IMR-90 (cell line): ENCODE measurements at regions not wholly inside any gene's neighbourhood (a gene's known extent, or its start where the extent isn't known, plus 50 kb on each side); places are given as distances from the start of the nearest gene placed in this dataset.

Experiments used
- ATAC-seq: fragments of 200-7000 bp; cut with Tn5 transposase; 2 replicates; pipeline ENCODE4 v1.9.1; 2020; ENCODE audit warnings: low read depth, mild to moderate bottlenecking, moderate library complexity
- BruUV-seq: library from RNA; stranded (reverse); fragments of 400-500 nt; replicated peaks from 2 replicates; lab custom pipeline; 2021; lab: Mats Ljungman, UMichigan
- CTCF ChIA-PET: fragments of 300-600 bp; formaldehyde crosslinking; extraction: SDS; loops from one replicate; lab custom pipeline; 2021; ENCODE audit warnings: antibody characterized with exemption; lab: Yijun Ruan, JAX
- POLR2A ChIA-PET: fragments of 300-600 bp; sonication (Branson Sonifier 250); formaldehyde crosslinking; loops from one replicate; lab custom pipeline; 2022; ENCODE audit warnings: antibody characterized with exemption; ENCODE audit not compliant: unreplicated experiment; lab: Charles Lee
- DNase-seq: peaks from one replicate; pipeline ENCODE4 v3.0.0; 2013
- H2AFZ ChIP-seq: replicated peaks from 2 replicates; pipeline ENCODE3; 2013; ENCODE audit warnings: low read length, mild to moderate bottlenecking; ENCODE audit not compliant: poor library complexity
- H2AK5ac ChIP-seq: 2 replicates; pipeline ENCODE4 v1.6.1; 2013; ENCODE audit warnings: low read depth, low read length, inconsistent platforms
- H2AK9ac ChIP-seq: replicated peaks from 2 replicates; pipeline ENCODE3; 2013; ENCODE audit warnings: mild to moderate bottlenecking, low read depth, low read length, moderate library complexity; ENCODE audit not compliant: poor library complexity
- H2BK120ac ChIP-seq: 2 replicates; pipeline ENCODE4 v1.6.1; 2013; ENCODE audit warnings: low read depth, low read length, inconsistent platforms
- H2BK15ac ChIP-seq: 3 replicates; pipeline ENCODE4 v1.6.1; 2013; ENCODE audit warnings: low read depth, low read length, inconsistent platforms
- H2BK20ac ChIP-seq: 2 replicates; pipeline ENCODE4 v1.6.1; 2013; ENCODE audit warnings: low read depth, mild to moderate bottlenecking, inconsistent platforms, low read length, moderate library complexity
- H2BK5ac ChIP-seq: 2 replicates; pipeline ENCODE4 v1.6.1; 2013; ENCODE audit warnings: mild to moderate bottlenecking, low read depth, low read length, inconsistent platforms; ENCODE audit not compliant: poor library complexity, severe bottlenecking
- H3K14ac ChIP-seq: replicated peaks from 2 replicates; pipeline ENCODE4 v1.6.1; 2013; ENCODE audit warnings: low read depth, low read length, inconsistent platforms
- H3K18ac ChIP-seq: 2 replicates; pipeline ENCODE4 v1.6.1; 2013; ENCODE audit warnings: low read depth, low read length, control low read depth
- H3K23ac ChIP-seq: 2 replicates; pipeline ENCODE4 v1.6.1; 2013; ENCODE audit warnings: low read depth, low read length, inconsistent platforms
- H3K27ac ChIP-seq: 2 replicates; pipeline ENCODE4 v1.5.1; 2013; ENCODE audit warnings: mild to moderate bottlenecking, control low read depth, low read length; ENCODE audit not compliant: insufficient read depth
- H3K27me3 ChIP-seq: 2 replicates; pipeline ENCODE4 v1.6.1; 2013; ENCODE audit warnings: low read length; ENCODE audit not compliant: control insufficient read depth, insufficient read depth
- H3K36me3 ChIP-seq: 2 replicates; pipeline ENCODE4 v1.6.1; 2013; ENCODE audit warnings: low read length, mixed read lengths; ENCODE audit not compliant: control insufficient read depth, insufficient read depth
- H3K4ac ChIP-seq: 2 replicates; pipeline ENCODE4 v1.6.1; 2013; ENCODE audit warnings: low read depth, low read length, inconsistent platforms
- H3K4me1 ChIP-seq: 2 replicates; pipeline ENCODE4 v1.6.1; 2013; ENCODE audit warnings: low read length, mixed read lengths; ENCODE audit not compliant: control insufficient read depth, insufficient read depth
- H3K4me2 ChIP-seq: 2 replicates; pipeline ENCODE4 v1.6.1; 2013; ENCODE audit warnings: low read depth, mild to moderate bottlenecking, control low read depth, low read length, moderate library complexity
- H3K4me3 ChIP-seq: 2 replicates; pipeline ENCODE4 v1.5.1; 2013; ENCODE audit warnings: low read depth, mild to moderate bottlenecking, control low read depth, low read length, moderate library complexity; ENCODE audit not compliant: insufficient read depth
- H3K56ac ChIP-seq: 2 replicates; pipeline ENCODE4 v1.6.1; 2013; ENCODE audit warnings: low read length, inconsistent platforms; ENCODE audit not compliant: insufficient read depth; ENCODE audit errors: extremely low read depth
- H3K79me1 ChIP-seq, 2 experiments: 2 replicates each; pipeline ENCODE4 v1.6.1; 2013; ENCODE audit warnings: low read length in 2 of 2, inconsistent platforms in 1 of 2, low read depth in 1 of 2
- H3K9ac ChIP-seq: 2 replicates; pipeline ENCODE4 v1.6.1; 2013; ENCODE audit warnings: low read depth, low read length, control low read depth
- H3K9me1 ChIP-seq: 2 replicates; pipeline ENCODE4 v1.6.1; 2013; ENCODE audit warnings: low read length, inconsistent platforms; ENCODE audit not compliant: insufficient read depth
- H3K9me3 ChIP-seq: 2 replicates; pipeline ENCODE4 v1.6.1; 2013; ENCODE audit warnings: low read length; ENCODE audit not compliant: control insufficient read depth, insufficient read depth
- H4K20me1 ChIP-seq: 2 replicates; pipeline ENCODE4 v1.6.1; 2013; ENCODE audit warnings: low read length, inconsistent platforms; ENCODE audit not compliant: insufficient read depth
- H4K5ac ChIP-seq: 2 replicates; pipeline ENCODE4 v1.6.1; 2013; ENCODE audit warnings: mild to moderate bottlenecking, low read depth, low read length, control low read depth
- H4K8ac ChIP-seq, 2 experiments: 2 replicates each; pipeline ENCODE4 v1.6.1; 2013; ENCODE audit warnings: low read depth in 2 of 2, low read length in 2 of 2, control low read depth in 1 of 2, inconsistent platforms in 1 of 2
- H4K91ac ChIP-seq: 2 replicates; pipeline ENCODE4 v1.6.1; 2013; ENCODE audit warnings: low read depth, low read length, inconsistent platforms; ENCODE audit not compliant: insufficient read depth
- BHLHE40 ChIP-seq: fragments of 150-350 bp; IDR thresholded peaks from 2 replicates; pipeline ENCODE4 v1.6.1; 2016; ENCODE audit warnings: mild to moderate bottlenecking, low read depth, low read length
- CEBPB ChIP-seq: IDR thresholded peaks from 2 replicates; pipeline ENCODE4 v1.6.1; 2012; ENCODE audit warnings: low read depth, low read length, improper control_type of control experiment
- MXI1 ChIP-seq: IDR thresholded peaks from 2 replicates; pipeline ENCODE4 v1.6.1; 2012; ENCODE audit warnings: low read depth, mild to moderate bottlenecking, low read length, moderate library complexity, borderline replicate concordance
- USF2 ChIP-seq: fragments of 150-350 bp; IDR thresholded peaks from 2 replicates; pipeline ENCODE4 v1.6.1; 2017; ENCODE audit warnings: mild to moderate bottlenecking, antibody characterized with exemption, low read length, low read depth
- whole genome bisulfite sequencing, 2 experiments: methylation state at CpG; one replicate each; pipeline versions ENCODE4 v1.1.5 to v1.1.7; 2013; ENCODE audit warnings: missing lambda C conversion rate in 2 of 2; ENCODE audit not compliant: insufficient read length in 1 of 2; ENCODE audit errors: extremely low coverage in 2 of 2; 5-methylcytosine and 5-hydroxymethylcytosine counted together
- dilution Hi-C: fragments of 300-500 bp; cut with HindIII; formaldehyde crosslinking; loops from one replicate; pipeline ENCODE4 v1.14.3; 2018; ENCODE audit warnings: low sequenced_read_pairs; ENCODE audit not compliant: unreplicated experiment
- in situ Hi-C: fragments of 300-500 bp; cut with MboI; formaldehyde crosslinking; loops from 3 replicates; pipeline ENCODE4 v1.14.3; 2019; ENCODE audit warnings: low sequenced_read_pairs, inconsistent platforms, mixed read lengths
- intact Hi-C: fragments of 100-400 bp; cut with micrococcal nuclease; formaldehyde crosslinking; loops from 2 replicates; pipeline ENCODE4 v1.10.0; 2022

GRCh38 chr7:1301054-1301881, 68.6 kb downstream of the UNCX start:
- no peak overlapping the region for H2BK15ac ChIP-seq
- no peak overlapping the region for H3K18ac ChIP-seq
- H3K23ac ChIP-seq = no peak overlapping the region
- no peak for TF ChIP-seq MXI1
- TF ChIP-seq BHLHE40 = no peak
- TF ChIP-seq USF2 = no peak
- no peak for TF ChIP-seq CEBPB
- dilution Hi-C loops (no loop called here), in situ Hi-C loops (no loop called here), intact Hi-C loops (no loop called here)
- no peak overlapping the region for H2BK120ac ChIP-seq
- WGBS, 2 experiments = 46% methylated on average over 10 of the region's 23 CpGs; no CpG with 5 or more reads in 1 of the 2 experiments
- no peak for ATAC-seq
- no peaks in the 10 kb centered on the region for H3K79me1 ChIP-seq
- no peaks in the 10 kb centered on the region for H3K9me3 ChIP-seq
- no peak overlapping the region for H2BK20ac ChIP-seq
- H3K9ac ChIP-seq = no peak overlapping the region
- CTCF ChIA-PET = no interaction called here
- H2BK5ac ChIP-seq = no peak overlapping the region
- POLR2A ChIA-PET = no interaction called here
- peak overlapping the region; percentile 39 for H2AK9ac ChIP-seq
- H3K4me2 ChIP-seq = no peak overlapping the region
- no peak overlapping the region for H3K4ac ChIP-seq
- peaks cover 55% of the 10 kb centered on the region for H3K27me3 ChIP-seq
- no peak overlapping the region for H3K56ac ChIP-seq
- H3K36me3 ChIP-seq = no peaks in the 10 kb centered on the region
- DNase-seq = no peak
- H4K5ac ChIP-seq = no peak overlapping the region
- no peaks in the 10 kb centered on the region for H4K20me1 ChIP-seq
- H3K4me3 ChIP-seq = no peak overlapping the region
- no peak overlapping the region for H3K14ac ChIP-seq
- no peak overlapping the region for H3K27ac ChIP-seq
- no peaks in the 10 kb centered on the region for H3K4me1 ChIP-seq
- BruUV-seq = no TSS peak
- H2AFZ ChIP-seq = no peak overlapping the region
- no peak overlapping the region for H4K91ac ChIP-seq
- H2AK5ac ChIP-seq = no peak overlapping the region
- H4K8ac ChIP-seq = no peak overlapping the region
- no peaks in the 10 kb centered on the region for H3K9me1 ChIP-seq
